Thoracic aorta (tissue), 2 donors: ENCODE measurements at regions not wholly inside any gene's neighbourhood (a gene's known extent, or its start where the extent isn't known, plus 50 kb on each side); places are given as distances from the start of the nearest gene placed in this dataset.

ENCODE experiments used
- ATAC-seq: fragments of 150-250 bp; one replicate; pipeline ENCODE4 v1.8.0; 2017; ENCODE audit warnings: low read depth; ENCODE audit not compliant: insufficient number of reproducible peaks, low FRiP score
- DNase-seq: peaks from one replicate; pipeline ENCODE4 v3.0.0-alpha.2; 2020; ENCODE audit warnings: low spot score
- H3K27ac ChIP-seq, 2 donors: fragments of 200-600 bp; sonication (generic); 1 replicate in 1 of 2; 2 replicates in 1 of 2; pipeline ENCODE4 v1.5.1; 2016; ENCODE audit warnings: mild to moderate bottlenecking in 2 of 2, moderate library complexity in 2 of 2
- H3K27me3 ChIP-seq: fragments of 200-600 bp; sonication (generic); replicated peaks from 2 replicates; pipeline ENCODE4 v1.6.0; 2016; ENCODE audit warnings: mild to moderate bottlenecking; ENCODE audit not compliant: insufficient read depth
- H3K36me3 ChIP-seq: fragments of 200-600 bp; sonication (generic); one replicate; pipeline ENCODE4 v1.5.1; 2016
- H3K4me1 ChIP-seq, 2 donors: fragments of 200-600 bp; sonication (generic); 1 replicate in 1 of 2; 2 replicates in 1 of 2; pipeline versions ENCODE4 v1.5.1 to v1.6.0; 2016; ENCODE audit warnings: low read depth in 2 of 2, mild to moderate bottlenecking in 1 of 2; ENCODE audit not compliant: control insufficient read depth in 1 of 2
- H3K4me3 ChIP-seq: fragments of 200-600 bp; sonication (generic); 2 replicates; pipeline ENCODE4 v1.5.1; 2016; ENCODE audit warnings: mild to moderate bottlenecking
- H3K9me3 ChIP-seq: fragments of 200-600 bp; sonication (generic); 2 replicates; pipeline ENCODE4 v1.5.1; 2016
- CTCF ChIP-seq: fragments of 200-600 bp; sonication (generic); IDR thresholded peaks from one replicate; pipeline ENCODE4 v1.5.1; 2019; ENCODE audit warnings: antibody characterized with exemption

- ATAC-seq (no peak), DNase-seq (no peak)
- Histone ChIP-seq H3K4me1 (no peaks in the 10 kb centered on the region), H3K4me3 (no peak overlapping the region), H3K27me3 (no peaks in the 10 kb centered on the region), H3K27ac (no peak overlapping the region), H3K36me3 (no peaks in the 10 kb centered on the region), H3K9me3 (peaks cover 4% of the 10 kb centered on the region)
- no peak for TF ChIP-seq CTCF
Observed at GRCh38 chr2:228819701-228820100, 451.4 kb downstream of the PID1 start.

GRCh38 chr2:228802181-228803071 lies 468.7 kb downstream of the PID1 start:
- ATAC-seq (no peak), DNase-seq (no peak)
- no peak overlapping the region for H3K27ac ChIP-seq
- no peaks in the 10 kb centered on the region for H3K36me3 ChIP-seq
- TF ChIP-seq CTCF = no peak
- H3K4me3 ChIP-seq = no peak overlapping the region
- H3K9me3 ChIP-seq = no peaks in the 10 kb centered on the region
- H3K27me3 ChIP-seq = no peaks in the 10 kb centered on the region
- no peaks in the 10 kb centered on the region for H3K4me1 ChIP-seq

DNA sequence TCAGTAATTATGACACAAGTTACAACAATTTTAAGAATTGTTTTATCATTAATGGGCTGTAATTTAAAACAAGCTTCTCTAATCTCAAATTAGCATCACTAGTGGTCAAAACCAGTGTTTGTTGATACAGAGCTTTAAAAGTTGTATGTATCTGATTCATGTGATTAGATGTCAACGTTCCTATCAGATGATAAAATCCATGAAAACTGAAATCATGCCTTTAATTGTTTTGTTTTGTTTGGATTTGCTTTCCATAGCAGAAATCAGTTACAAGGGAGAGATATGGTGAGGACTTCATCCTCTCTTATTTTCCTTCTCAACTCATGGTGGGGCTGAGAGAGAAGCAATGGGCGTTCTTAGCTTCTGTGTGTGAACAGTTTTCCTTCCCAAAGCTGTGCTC lies 469.6 kb downstream of the PID1 start:
- Histone ChIP-seq H3K27me3 (no peaks in the 10 kb centered on the region), H3K4me1 (no peaks in the 10 kb centered on the region), H3K36me3 (no peaks in the 10 kb centered on the region), H3K9me3 (no peaks in the 10 kb centered on the region), H3K4me3 (no peak overlapping the region), H3K27ac (no peak overlapping the region)
- TF ChIP-seq CTCF = no peak
- DNase-seq (no peak), ATAC-seq (no peak)

DNA sequence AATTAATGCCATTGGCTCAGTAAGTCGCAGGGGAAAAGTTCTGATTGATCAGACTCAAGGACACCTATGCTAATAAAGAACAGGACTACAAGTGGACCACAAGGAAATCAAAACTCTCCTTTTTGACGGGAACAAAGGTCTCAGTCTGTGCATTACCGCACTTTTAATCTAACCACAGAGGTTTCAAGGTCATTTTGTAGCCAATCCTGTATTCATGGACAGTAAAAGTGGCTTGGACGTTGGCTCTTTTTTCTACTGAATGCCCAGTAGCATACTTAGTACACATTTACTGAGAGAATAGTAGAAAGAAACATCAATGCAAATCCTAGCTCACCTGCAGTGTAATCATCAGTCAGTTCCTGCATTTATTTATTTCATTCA lies 471.9 kb downstream of the PID1 start:
- no peaks in the 10 kb centered on the region for H3K27me3 ChIP-seq
- no peak overlapping the region for H3K4me3 ChIP-seq
- no peaks in the 10 kb centered on the region for H3K36me3 ChIP-seq
- TF ChIP-seq CTCF = no peak
- no peak for ATAC-seq
- no peaks in the 10 kb centered on the region for H3K4me1 ChIP-seq
- no peak overlapping the region for H3K27ac ChIP-seq
- no peaks in the 10 kb centered on the region for H3K9me3 ChIP-seq
- DNase-seq = no peak

DNA sequence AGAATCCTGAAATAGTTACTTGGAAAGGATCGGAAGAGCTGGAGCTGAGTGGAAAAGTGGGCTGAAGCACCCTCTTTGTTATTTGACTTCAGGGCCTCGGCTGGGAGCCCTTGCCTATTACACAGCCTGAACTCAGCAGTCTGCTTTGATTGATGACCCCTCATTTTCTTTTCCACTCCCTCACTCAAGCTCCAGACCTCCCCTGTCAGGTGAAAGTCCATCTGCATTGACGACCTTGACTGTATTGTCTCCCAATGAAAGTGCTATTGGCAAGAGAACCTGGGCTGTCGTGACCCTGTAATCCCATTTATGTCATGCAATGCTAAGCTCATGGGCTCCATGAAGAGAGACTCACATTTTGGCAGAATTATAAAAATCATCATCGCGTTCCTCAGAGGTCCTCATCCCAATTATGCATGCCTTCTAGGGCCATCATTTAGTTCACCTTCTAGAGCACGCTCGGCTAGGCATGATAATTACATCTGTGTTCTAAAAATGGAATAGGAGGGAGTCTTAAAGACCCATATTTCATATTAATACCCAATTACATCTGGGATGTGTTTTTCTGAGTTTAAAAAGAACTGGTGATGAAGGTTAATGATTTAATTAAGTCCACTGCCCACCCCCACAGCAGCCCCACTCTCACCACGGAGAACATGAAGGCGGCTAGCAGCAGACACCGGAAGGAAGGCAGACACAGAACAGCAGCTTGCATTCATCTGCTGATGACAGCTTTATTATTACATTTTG lies 472.5 kb downstream of the PID1 start:
- no peak for ATAC-seq
- Histone ChIP-seq H3K27ac (no peak overlapping the region), H3K4me1 (no peaks in the 10 kb centered on the region), H3K4me3 (no peak overlapping the region), H3K27me3 (no peaks in the 10 kb centered on the region), H3K9me3 (no peaks in the 10 kb centered on the region), H3K36me3 (no peaks in the 10 kb centered on the region)
- TF ChIP-seq CTCF = no peak
- no peak for DNase-seq
